Activated CD4-positive, alpha-beta memory T cell treated with anti-CD3 and anti-CD28 coated beads, Interleukin-2, amount 10 ng/mL, durations not matched to agents 7 days and 5 days (primary cell): ENCODE measurements at regions not wholly inside any gene's neighbourhood (a gene's known extent, or its start where the extent isn't known, plus 50 kb on each side); places are given as distances from the start of the nearest gene placed in this dataset.

Experiments used
- CTCF ChIA-PET: fragments of 350-600 bp; sonication (Branson Sonifier 250); formaldehyde crosslinking; loops from one replicate; lab custom pipeline; 2021; ENCODE audit warnings: antibody characterized with exemption, inconsistent platforms; lab: Charles Lee
- POLR2A ChIA-PET: fragments of 350-600 bp; sonication (Branson Sonifier 250); formaldehyde crosslinking; loops from one replicate; lab custom pipeline; 2021; ENCODE audit warnings: antibody characterized with exemption; lab: Charles Lee
- DNase-seq: peaks from one replicate; pipeline ENCODE4 v3.0.0-alpha.2; 2020
- H3K27ac Mint-ChIP-seq: one replicate; pipeline ENCODE4 v1.8.0; 2021; ENCODE audit warnings: mild to moderate bottlenecking, mixed read lengths
- H3K27me3 Mint-ChIP-seq: one replicate; pipeline ENCODE4 v1.8.0; 2021; ENCODE audit warnings: mixed read lengths
- H3K36me3 Mint-ChIP-seq: one replicate; pipeline ENCODE4 v1.8.0; 2021; ENCODE audit warnings: low read depth, mixed read lengths
- H3K4me1 Mint-ChIP-seq: one replicate; pipeline ENCODE4 v1.8.0; 2021; ENCODE audit warnings: mixed read lengths
- H3K4me3 Mint-ChIP-seq: one replicate; pipeline ENCODE4 v1.8.0; 2021; ENCODE audit warnings: mild to moderate bottlenecking, mixed read lengths
- H3K9me3 Mint-ChIP-seq: one replicate; pipeline ENCODE4 v1.8.0; 2021; ENCODE audit warnings: mixed read lengths

DNA sequence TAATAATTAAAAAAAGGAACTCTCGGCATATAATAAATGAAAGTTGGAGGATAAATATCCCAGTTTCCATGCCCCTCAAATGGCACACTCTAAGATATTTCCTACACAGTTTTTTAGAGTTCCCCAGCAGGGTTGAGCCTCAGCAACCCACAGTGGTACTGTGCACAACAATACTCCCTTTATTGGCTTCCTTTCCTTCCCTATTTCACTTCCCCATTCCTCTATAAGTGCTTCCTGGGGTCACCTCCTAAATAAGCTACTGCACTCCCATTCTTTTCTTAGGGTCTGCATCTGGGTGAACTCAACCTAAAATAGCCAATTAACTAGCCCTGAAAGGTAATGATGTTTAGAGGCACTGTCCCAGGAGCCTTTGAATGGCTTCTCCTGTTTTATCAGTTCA lies 76.4 kb upstream of the NHS start:
- Mint-ChIP-seq H3K4me3 (no peak overlapping the region), H3K27ac (no peak overlapping the region), H3K4me1 (no peaks in the 10 kb centered on the region), H3K9me3 (no peaks in the 10 kb centered on the region), H3K36me3 (no peaks in the 10 kb centered on the region), H3K27me3 (no peaks in the 10 kb centered on the region)
- DNase-seq, result no peak
- CTCF ChIA-PET, result no interaction called here
- POLR2A ChIA-PET, result no interaction called here

DNA sequence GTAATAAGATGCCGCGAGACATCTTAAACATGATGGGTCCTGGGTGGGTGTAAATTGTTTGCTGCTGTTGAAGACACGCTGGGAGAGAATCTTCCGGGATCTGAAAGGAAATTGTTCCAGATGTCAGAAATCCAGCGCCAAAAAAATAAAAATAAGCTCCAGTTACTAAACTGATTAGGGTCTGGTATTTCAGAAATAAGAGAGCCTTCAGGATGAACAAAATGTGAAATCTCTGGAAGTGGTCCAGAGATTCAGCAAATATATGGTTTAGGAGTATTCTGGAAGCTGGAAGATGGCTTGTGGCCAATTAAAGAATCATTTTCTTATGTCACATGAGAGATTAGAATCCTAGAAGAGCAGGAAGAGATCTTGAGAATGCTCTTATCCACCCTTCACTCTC lies 75.8 kb upstream of the NHS start:
- H3K4me1 Mint-ChIP-seq, result no peaks in the 10 kb centered on the region
- no peak overlapping the region for H3K4me3 Mint-ChIP-seq
- CTCF ChIA-PET, result no interaction called here
- no peaks in the 10 kb centered on the region for H3K27me3 Mint-ChIP-seq
- no peak overlapping the region for H3K27ac Mint-ChIP-seq
- POLR2A ChIA-PET, result no interaction called here
- H3K36me3 Mint-ChIP-seq, result no peaks in the 10 kb centered on the region
- no peak for DNase-seq
- H3K9me3 Mint-ChIP-seq, result no peaks in the 10 kb centered on the region

- ChIA-PET CTCF (no interaction called here), POLR2A (no interaction called here)
- DNase-seq, result no peak
- no peaks in the 10 kb centered on the region for H3K36me3 Mint-ChIP-seq
- H3K4me1 Mint-ChIP-seq, result no peaks in the 10 kb centered on the region
- H3K27me3 Mint-ChIP-seq, result no peaks in the 10 kb centered on the region
- H3K9me3 Mint-ChIP-seq, result peaks cover 3% of the 10 kb centered on the region
- no peak overlapping the region for H3K27ac Mint-ChIP-seq
- no peak overlapping the region for H3K4me3 Mint-ChIP-seq
Measured at GRCh38 chrX:17323397-17323796, 51.6 kb upstream of the NHS start.
